WERI-Rb-1 (cell line): ENCODE measurements at regions not wholly inside any gene's neighbourhood (a gene's known extent, or its start where the extent isn't known, plus 50 kb on each side); places are given as distances from the start of the nearest gene placed in this dataset.
A peak's percentile ranks its signal among the peaks of the same experiment; 100 is the strongest.

Experiments used
- DNase-seq: peaks from one replicate; pipeline ENCODE4 v3.0.0-alpha.2; 2020
- H3K27ac ChIP-seq: fragments of 250-450 bp; sonication (Bioruptor Pico); 2 replicates; pipeline ENCODE4 v1.5.1; 2020; ENCODE audit warnings: mild to moderate bottlenecking, moderate library complexity
- H3K27me3 ChIP-seq: fragments of 250-450 bp; sonication (Bioruptor Pico); 2 replicates; pipeline ENCODE4 v1.5.1; 2021; ENCODE audit warnings: mild to moderate bottlenecking, low read depth, moderate library complexity; ENCODE audit not compliant: insufficient read depth, severe bottlenecking
- H3K36me3 ChIP-seq: fragments of 250-450 bp; sonication (Bioruptor Pico); 2 replicates; pipeline ENCODE4 v1.5.1; 2020; ENCODE audit warnings: mild to moderate bottlenecking, moderate library complexity
- H3K4me3 ChIP-seq: 2 replicates; pipeline ENCODE4 v1.5.1; 2011; ENCODE audit warnings: low read depth, mild to moderate bottlenecking, control low read depth, low read length
- H3K9me3 ChIP-seq: fragments of 250-450 bp; sonication (Bioruptor Pico); 2 replicates; pipeline ENCODE4 v1.5.1; 2021; ENCODE audit warnings: mild to moderate bottlenecking, moderate library complexity; ENCODE audit not compliant: severe bottlenecking
- CTCF ChIP-seq: IDR thresholded peaks from 2 replicates; pipeline ENCODE4 v1.5.1; 2011; ENCODE audit warnings: low read depth, mild to moderate bottlenecking, control low read depth, inconsistent platforms, low read length

GRCh38 chr6:140061110-140062042, 686.9 kb upstream of the CITED2 start:
- TF ChIP-seq CTCF, result no peak
- Histone ChIP-seq H3K9me3 (no peaks in the 10 kb centered on the region), H3K36me3 (no peaks in the 10 kb centered on the region), H3K27me3 (no peaks in the 10 kb centered on the region), H3K27ac (no peak overlapping the region), H3K4me3 (no peak overlapping the region)
- DNase-seq, result no peak

GRCh38 chr6:140059947-140060346, 685.5 kb upstream of the CITED2 start:
- no peak for TF ChIP-seq CTCF
- Histone ChIP-seq H3K9me3 (no peaks in the 10 kb centered on the region), H3K27me3 (no peaks in the 10 kb centered on the region), H3K27ac (no peak overlapping the region), H3K4me3 (no peak overlapping the region), H3K36me3 (no peaks in the 10 kb centered on the region)
- no peak for DNase-seq

GRCh38 chr6:140058863-140059262, 684.4 kb upstream of the CITED2 start:
- Histone ChIP-seq H3K4me3 (no peak overlapping the region), H3K27ac (no peak overlapping the region), H3K9me3 (no peaks in the 10 kb centered on the region), H3K36me3 (no peaks in the 10 kb centered on the region), H3K27me3 (no peaks in the 10 kb centered on the region)
- DNase-seq, result no peak
- TF ChIP-seq CTCF, result no peak

- peak; percentile 13 for DNase-seq
- no peak overlapping the region for H3K4me3 ChIP-seq
- no peaks in the 10 kb centered on the region for H3K27me3 ChIP-seq
- no peak overlapping the region for H3K27ac ChIP-seq
- TF ChIP-seq CTCF, result peak; percentile 48
- no peaks in the 10 kb centered on the region for H3K9me3 ChIP-seq
- no peaks in the 10 kb centered on the region for H3K36me3 ChIP-seq
These were observed 678.6 kb upstream of the CITED2 start for GRCh38 chr6:140052736-140053729.

- Histone ChIP-seq H3K36me3 (no peaks in the 10 kb centered on the region), H3K9me3 (no peaks in the 10 kb centered on the region), H3K4me3 (no peak overlapping the region), H3K27ac (no peak overlapping the region), H3K27me3 (no peaks in the 10 kb centered on the region)
- no peak for TF ChIP-seq CTCF
- DNase-seq, result no peak
These were observed 677.4 kb upstream of the CITED2 start for GRCh38 chr6:140051521-140052512.
